Midbrain (tissue), 1 donor: ENCODE measurements at regions not wholly inside any gene's neighbourhood (a gene's known extent, or its start where the extent isn't known, plus 50 kb on each side); places are given as distances from the start of the nearest gene placed in this dataset.
"Not testable (repeated sequence)": the region's sequence is repeated elsewhere in the genome, so short reads cannot be mapped to it uniquely, and the experiment has no call there.

ENCODE experiments used
- DNase-seq: peaks from one replicate; lab custom pipeline; 2025; lab: John Stamatoyannopoulos, UW

- DNase-seq = no peak
Observed at GRCh38 chr2:36302911-36303310, 52.7 kb upstream of the CRIM1 start.

GRCh38 chr2:36301843-36302242 is 53.7 kb upstream of the CRIM1 start:
- no peak for DNase-seq

GRCh38 chr2:36300697-36301096 is 54.9 kb upstream of the CRIM1 start:
- DNase-seq = no peak

GRCh38 chr2:36296798-36297197 is 58.8 kb upstream of the CRIM1 start:
- no peak for DNase-seq

GRCh38 chr2:36294316-36294721 is 61.3 kb upstream of the CRIM1 start:
- DNase-seq = no peak

GRCh38 chr2:36290306-36290856 is 65.2 kb upstream of the CRIM1 start:
- DNase-seq = no peak

GRCh38 chr2:36289731-36290130 is 65.8 kb upstream of the CRIM1 start:
- no peak for DNase-seq

GRCh38 chr2:36287363-36288275 is 68.0 kb upstream of the CRIM1 start:
- no peak for DNase-seq

GRCh38 chr2:36279506-36279905 is 76.1 kb upstream of the CRIM1 start:
- not testable (repeated sequence) for DNase-seq

- DNase-seq = no peak
Observed at GRCh38 chr2:36277881-36278523, 77.6 kb upstream of the CRIM1 start.

GRCh38 chr2:36277146-36277808 is 78.3 kb upstream of the CRIM1 start:
- DNase-seq = no peak

- no peak for DNase-seq
Observed at GRCh38 chr2:36271266-36271665, 84.3 kb upstream of the CRIM1 start.

GRCh38 chr2:36270758-36271157 is 84.8 kb upstream of the CRIM1 start:
- no peak for DNase-seq

GRCh38 chr2:36267194-36267593 is 88.4 kb upstream of the CRIM1 start:
- DNase-seq = no peak

- DNase-seq = no peak
Observed at GRCh38 chr2:36266536-36267121, 88.9 kb upstream of the CRIM1 start.

- DNase-seq = no peak
Observed at GRCh38 chr2:36262581-36262980, 93.0 kb upstream of the CRIM1 start.

- no peak for DNase-seq
Observed at GRCh38 chr2:36255863-36256262, 99.7 kb upstream of the CRIM1 start.

GRCh38 chr2:36253086-36253485 is 102.5 kb upstream of the CRIM1 start:
- no peak for DNase-seq

- no peak for DNase-seq
Observed at GRCh38 chr2:36246320-36246990, 109.1 kb upstream of the CRIM1 start.

- no peak for DNase-seq
Observed at GRCh38 chr2:36245651-36246050, 109.9 kb upstream of the CRIM1 start.

GRCh38 chr2:36238106-36238505 is 117.5 kb upstream of the CRIM1 start:
- no peak for DNase-seq

- no peak for DNase-seq
Observed at GRCh38 chr2:36235882-36236281, 119.7 kb upstream of the CRIM1 start.
